HuH-7.5 (cell line): ENCODE measurements at regions not wholly inside any gene's neighbourhood (a gene's known extent, or its start where the extent isn't known, plus 50 kb on each side); places are given as distances from the start of the nearest gene placed in this dataset.
A peak's percentile ranks its signal among the peaks of the same experiment; 100 is the strongest.

Source experiments
- DNase-seq: peaks from one replicate; pipeline ENCODE4 v3.0.0; 2011; ENCODE audit warnings: low spot score

DNA sequence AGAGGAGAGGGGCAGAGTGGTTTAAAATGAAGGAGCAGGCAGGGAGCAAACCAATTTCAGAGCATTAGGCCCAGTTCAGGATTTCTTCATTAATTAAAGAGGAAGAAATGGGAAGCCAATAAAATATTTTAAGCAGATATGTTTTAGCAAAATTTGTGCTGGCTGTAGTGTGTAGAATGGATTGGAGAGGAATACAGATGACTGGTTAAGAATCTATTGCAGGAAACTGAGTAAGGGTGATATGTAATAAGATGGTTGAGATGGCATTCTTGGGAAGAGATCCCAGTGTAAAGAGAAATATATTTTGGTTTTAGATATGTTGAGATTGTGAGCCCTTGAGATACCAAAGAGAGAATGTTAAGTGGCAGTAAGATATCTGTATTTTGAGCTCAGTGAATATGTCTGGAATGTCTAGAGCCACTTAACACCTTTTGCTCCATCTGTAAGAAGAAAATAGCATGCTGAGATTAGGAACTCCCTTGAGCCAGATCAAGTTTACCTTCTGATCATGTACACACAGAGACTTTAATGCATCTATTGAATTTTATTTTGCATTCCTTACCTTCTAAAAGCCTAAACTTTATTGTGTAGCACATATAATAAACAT, 79.5 kb upstream of the SLC27A6 start:
- DNase-seq = no peak

DNA sequence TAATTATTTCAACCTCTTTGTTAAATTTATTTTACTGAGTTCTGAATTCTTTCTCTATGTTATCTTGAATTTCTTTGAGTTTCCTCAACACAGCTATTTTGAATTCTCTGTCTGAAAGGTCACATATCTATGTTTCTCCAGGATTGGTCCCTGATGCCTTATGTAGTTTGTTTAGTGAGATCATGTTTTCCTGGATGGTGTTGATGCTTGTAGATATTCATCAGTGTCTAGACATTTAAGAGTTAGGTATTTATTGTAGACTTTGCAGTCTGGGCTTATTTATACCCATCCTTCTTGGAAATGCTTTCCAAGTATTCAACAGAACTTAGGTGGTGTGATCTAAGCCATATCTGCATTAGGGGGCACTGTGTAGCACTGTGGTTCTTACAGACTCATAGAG, 70.2 kb upstream of the SLC27A6 start:
- DNase-seq = no peak

DNA sequence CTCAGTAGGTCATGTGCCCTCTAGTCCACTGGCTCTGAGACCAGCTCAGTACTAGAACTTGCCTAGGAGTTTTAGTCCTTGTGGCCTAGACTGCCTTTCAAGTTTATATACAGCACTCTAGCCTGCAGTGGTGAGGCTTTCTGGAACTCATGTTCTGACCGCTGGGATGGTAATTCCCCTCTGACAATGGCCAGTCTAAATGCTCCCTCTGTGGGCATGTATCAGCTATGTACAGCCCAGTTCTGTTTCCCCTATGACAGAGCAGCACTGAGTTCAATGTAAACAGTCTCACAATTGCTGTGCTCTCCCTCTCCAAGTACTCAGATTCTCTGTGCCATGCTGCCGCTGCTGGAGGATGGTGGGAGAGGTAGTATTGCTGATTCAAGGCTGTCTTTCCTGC, 68.6 kb upstream of the SLC27A6 start:
- no peak for DNase-seq

DNA sequence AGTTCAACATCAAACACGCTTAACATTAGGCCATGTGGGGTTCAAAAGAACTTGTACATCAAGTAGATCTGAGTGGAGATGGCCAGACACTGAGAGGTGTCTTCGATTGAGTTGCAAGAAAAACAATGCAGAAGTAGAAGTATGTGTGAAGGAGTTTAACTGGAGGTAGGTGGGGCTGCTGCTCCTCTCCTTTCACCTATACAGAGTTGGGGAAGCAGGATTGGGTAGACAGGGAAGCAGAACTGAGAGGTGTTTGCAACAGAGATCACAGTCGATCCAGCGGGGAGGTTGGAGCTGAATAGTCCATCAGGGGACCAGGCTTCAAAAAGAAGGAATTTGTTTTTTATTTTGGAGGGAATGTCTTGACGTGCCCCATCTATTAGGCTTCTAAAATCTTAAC, 61.7 kb upstream of the SLC27A6 start:
- no peak for DNase-seq

DNA sequence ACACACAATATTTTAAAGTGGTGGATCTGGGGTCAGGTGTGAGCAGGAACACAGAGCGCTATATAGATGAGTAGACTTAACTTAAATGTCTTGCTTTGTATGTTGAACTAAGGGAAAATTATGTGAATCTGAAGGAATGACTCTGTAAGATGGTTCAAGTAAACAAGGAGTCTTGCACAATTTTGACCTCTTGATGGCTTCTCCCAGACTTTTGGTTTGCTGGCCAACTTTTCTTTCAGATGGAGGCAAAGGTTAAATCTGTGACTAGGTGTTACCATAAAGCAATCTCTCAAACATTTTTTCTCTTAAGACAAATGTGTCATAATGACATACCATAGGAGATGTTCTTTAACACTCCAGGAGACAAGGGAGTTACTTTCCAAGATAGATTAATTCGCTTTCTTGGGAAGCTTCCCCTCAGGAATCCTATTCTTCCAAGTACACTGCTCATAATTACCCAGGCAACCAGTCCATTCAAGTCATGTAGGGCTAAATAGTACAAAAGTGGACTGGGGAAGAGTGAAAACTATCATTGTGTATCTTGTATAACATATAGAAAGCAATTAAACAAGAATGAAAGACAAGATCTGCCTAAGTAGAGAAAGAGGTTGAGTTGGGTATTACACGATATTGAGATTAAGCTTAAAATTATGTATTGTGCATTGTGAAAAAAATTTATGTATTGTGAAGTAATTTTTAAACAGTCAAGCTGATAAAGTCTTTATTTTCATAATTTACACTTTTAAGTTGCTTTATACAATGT, 60.3 kb upstream of the SLC27A6 start:
- no peak for DNase-seq

DNA sequence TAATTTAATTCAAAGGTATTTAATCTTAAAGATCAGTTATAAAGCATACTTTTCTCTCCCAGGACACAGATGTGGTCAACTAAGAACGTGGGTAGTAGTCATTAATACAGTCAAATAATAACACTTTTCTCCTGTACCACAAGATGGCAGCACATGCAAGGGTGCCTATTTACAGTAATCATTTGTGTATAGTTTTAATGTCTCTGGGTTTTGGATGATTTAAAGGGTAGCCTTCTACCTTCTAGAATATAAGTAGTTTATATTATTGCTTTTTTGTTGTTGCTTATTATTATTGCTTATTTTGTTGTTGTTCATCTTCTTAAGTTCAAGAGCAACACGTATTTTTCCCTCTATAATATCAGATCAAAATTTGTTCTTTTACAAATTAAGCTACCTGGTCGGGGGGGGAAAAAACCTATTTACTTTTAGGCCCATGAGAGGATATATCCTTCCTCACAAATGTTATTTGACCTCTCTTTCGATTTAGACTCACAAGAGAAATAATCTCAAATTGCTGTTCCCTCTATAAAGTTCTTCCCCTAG, 59.6 kb upstream of the SLC27A6 start:
- DNase-seq = peak; percentile 11

DNA sequence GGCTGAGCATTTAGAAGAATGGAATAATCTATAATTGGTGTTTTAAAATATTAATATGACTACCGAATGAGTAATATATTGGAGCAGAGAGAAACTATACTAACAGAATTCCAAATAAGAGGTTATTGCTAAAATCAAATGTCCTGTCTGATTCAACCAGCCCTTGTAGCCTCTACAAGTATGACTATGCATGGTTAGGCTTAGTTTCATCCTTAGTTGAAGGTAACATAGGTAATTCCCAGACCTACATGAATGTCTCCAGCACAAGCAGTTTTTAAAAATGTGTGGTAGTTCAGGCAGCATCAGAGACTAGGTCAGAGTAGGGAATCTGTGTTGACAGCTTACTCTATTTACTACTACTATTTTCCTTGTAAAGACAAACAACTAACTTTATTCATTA, 51.7 kb upstream of the SLC27A6 start:
- DNase-seq = no peak
